ENCODE measurements at regions not wholly inside any gene's neighbourhood (a gene's known extent, or its start where the extent isn't known, plus 50 kb on each side); places are given as distances from the start of the nearest gene placed in this dataset.
"Not testable (repeated sequence)": the region's sequence is repeated elsewhere in the genome, so short reads cannot be mapped to it uniquely, and the experiment has no call there.

- Histone ChIP-seq H3K4me3 (no peak overlapping the region), H3K27ac (no peak overlapping the region)
- TF ChIP-seq CTCF (IDR thresholded peaks at IDR 0.05), result no peak
- no peak for DNase-seq (ENCODE audit: low spot score)
Measured at GRCh38 chr18:77403969-77404535, 154.4 kb downstream of the GALR1 start.

DNA sequence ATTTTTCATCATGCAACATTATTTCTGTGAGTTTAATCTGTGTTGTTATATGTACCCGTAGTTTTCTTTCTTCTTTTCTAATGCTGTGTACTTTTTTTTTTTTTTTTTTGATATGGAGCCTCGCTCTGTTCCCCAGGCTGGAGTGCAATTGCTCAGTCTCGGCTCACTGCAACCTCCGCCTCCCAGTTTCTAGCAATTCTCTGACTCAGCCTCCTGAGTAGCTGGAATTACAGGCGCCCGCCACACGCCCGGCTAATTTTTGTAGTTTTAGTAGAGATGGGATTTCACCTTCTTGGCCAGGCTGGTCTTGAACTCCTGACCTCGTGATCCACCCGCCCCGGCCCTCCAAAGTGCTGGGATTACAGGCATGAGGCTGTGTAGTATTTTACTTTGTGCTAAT lies 155.4 kb downstream of the GALR1 start:
- no peak overlapping the region for H3K27ac ChIP-seq
- no peak for TF ChIP-seq CTCF (IDR thresholded peaks at IDR 0.05)
- H3K4me3 ChIP-seq, result no peak overlapping the region
- no peak for DNase-seq (ENCODE audit: low spot score)

DNA sequence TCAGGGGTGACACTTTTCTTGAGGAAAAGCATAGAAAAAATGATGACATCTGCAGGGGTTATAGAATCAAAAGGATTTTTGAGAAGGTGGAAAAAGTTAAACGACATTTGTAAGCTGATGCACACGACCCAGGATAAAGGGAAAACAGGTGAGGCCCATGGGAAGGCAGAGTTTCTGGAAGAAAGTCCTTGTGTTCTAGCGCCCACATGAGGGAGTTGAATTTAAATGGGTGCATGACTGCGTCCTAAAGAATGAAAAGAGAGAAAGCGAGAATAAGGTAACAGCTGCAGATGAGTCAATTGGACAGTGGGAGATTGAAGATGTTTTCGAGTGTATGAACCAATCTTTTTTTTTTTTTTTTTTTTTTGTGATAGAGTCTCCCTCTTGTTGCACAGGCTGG lies 158.1 kb downstream of the GALR1 start:
- no peak overlapping the region for H3K27ac ChIP-seq
- H3K4me3 ChIP-seq, result no peak overlapping the region
- TF ChIP-seq CTCF (IDR thresholded peaks at IDR 0.05), result no peak
- no peak for DNase-seq (ENCODE audit: low spot score)

DNA sequence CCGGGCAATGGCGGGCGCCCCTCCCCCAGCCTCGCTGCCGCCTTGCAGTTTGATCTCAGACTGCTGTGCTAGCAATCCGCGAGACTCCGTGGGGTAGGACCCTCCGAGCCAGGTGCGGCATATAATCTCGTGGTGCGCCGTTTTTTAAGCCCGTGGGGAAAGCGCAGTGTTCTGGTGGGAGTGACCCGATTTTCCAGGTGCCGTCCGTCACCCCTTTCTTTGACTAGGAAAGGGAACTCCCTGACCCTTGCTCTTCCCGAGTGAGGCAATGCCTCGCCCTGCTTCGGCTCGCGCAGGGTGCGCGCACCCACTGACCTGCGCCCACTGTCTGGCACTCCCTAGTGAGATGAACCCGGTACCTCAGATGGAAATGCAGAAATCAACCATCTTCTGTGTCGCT lies 171.9 kb downstream of the GALR1 start:
- not testable (repeated sequence) for H3K4me3 ChIP-seq; H3K27ac ChIP-seq; DNase-seq (ENCODE audit: low spot score)

- no peak for TF ChIP-seq CTCF (IDR thresholded peaks at IDR 0.05)
Measured at GRCh38 chr18:77422974-77423867, 173.6 kb downstream of the GALR1 start.

GRCh38 chr18:77433076-77433475 lies 183.4 kb downstream of the GALR1 start:
- Histone ChIP-seq H3K27ac (no peak overlapping the region), H3K4me3 (no peak overlapping the region)
- no peak for TF ChIP-seq CTCF (IDR thresholded peaks at IDR 0.05)
- DNase-seq (ENCODE audit: low spot score), result no peak

More at GRCh38 chr18:77422974-77423867, 173.6 kb downstream of the GALR1 start:
- no peak overlapping the region for H3K4me3 ChIP-seq
- DNase-seq (ENCODE audit: low spot score), result no peak
- H3K27ac ChIP-seq, result no peak overlapping the region

GRCh38 chr18:77439888-77440287 lies 190.2 kb downstream of the GALR1 start:
- Histone ChIP-seq H3K4me3 (no peak overlapping the region), H3K27ac (no peak overlapping the region)
- no peak for DNase-seq (ENCODE audit: low spot score)
- TF ChIP-seq CTCF (IDR thresholded peaks at IDR 0.05), result no peak

All from coronary artery (tissue), 2 donors.